GM21619 (cell line): ENCODE measurements at regions not wholly inside any gene's neighbourhood (a gene's known extent, or its start where the extent isn't known, plus 50 kb on each side); places are given as distances from the start of the nearest gene placed in this dataset.

Experiments
- ATAC-seq: cut with Tn5 transposase; IDR thresholded peaks from one replicate; pipeline ENCODE4 v1.9.1; 2021; ENCODE audit not compliant: unreplicated experiment

GRCh38 chr21:28827422-28827821, 165.3 kb downstream of the LTN1 start:
- no peak for ATAC-seq

GRCh38 chr21:28826569-28826968, 166.1 kb downstream of the LTN1 start:
- no peak for ATAC-seq

- no peak for ATAC-seq
These were observed 166.7 kb downstream of the LTN1 start for GRCh38 chr21:28826021-28826420.

GRCh38 chr21:28823429-28823828, 169.2 kb downstream of the LTN1 start:
- no peak for ATAC-seq

GRCh38 chr21:28822486-28823335, 170.0 kb downstream of the LTN1 start:
- no peak for ATAC-seq

GRCh38 chr21:28822123-28822399, 170.6 kb downstream of the LTN1 start:
- no peak for ATAC-seq

GRCh38 chr21:28821276-28822122, 171.2 kb downstream of the LTN1 start:
- ATAC-seq = no peak

GRCh38 chr21:28818663-28819278, 173.9 kb downstream of the LTN1 start:
- no peak for ATAC-seq

GRCh38 chr21:28817871-28818270, 174.8 kb downstream of the LTN1 start:
- no peak for ATAC-seq

GRCh38 chr21:28811860-28812259, 180.8 kb downstream of the LTN1 start:
- ATAC-seq = no peak

- ATAC-seq = no peak
These were observed 181.7 kb downstream of the LTN1 start for GRCh38 chr21:28810826-28811524.

- no peak for ATAC-seq
These were observed 186.8 kb downstream of the LTN1 start for GRCh38 chr21:28805885-28806284.

- no peak for ATAC-seq
These were observed 188.5 kb downstream of the LTN1 start for GRCh38 chr21:28804089-28804670.

- no peak for ATAC-seq
These were observed 190.8 kb downstream of the LTN1 start for GRCh38 chr21:28801906-28802305.

- no peak for ATAC-seq
These were observed 192.8 kb downstream of the LTN1 start for GRCh38 chr21:28799926-28800325.

GRCh38 chr21:28798798-28799197, 193.9 kb downstream of the LTN1 start:
- no peak for ATAC-seq

GRCh38 chr21:28795251-28795650, 197.4 kb downstream of the LTN1 start:
- ATAC-seq = no peak

- ATAC-seq = no peak
These were observed 198.3 kb downstream of the LTN1 start for GRCh38 chr21:28794371-28794851.

GRCh38 chr21:28793043-28793442, 199.6 kb downstream of the LTN1 start:
- no peak for ATAC-seq

GRCh38 chr21:28791595-28792282, 200.9 kb downstream of the LTN1 start:
- no peak for ATAC-seq
